Peyer's patch (tissue), 4 donors: ENCODE measurements at regions not wholly inside any gene's neighbourhood (a gene's known extent, or its start where the extent isn't known, plus 50 kb on each side); places are given as distances from the start of the nearest gene placed in this dataset.

Experiments used
- DNase-seq, 3 donors: peaks; one replicate each; pipeline ENCODE4 v3.0.0-alpha.2; 2017 to 2019
- H3K27ac ChIP-seq, 4 donors: fragments of 200-600 bp; sonication (generic); one replicate each; pipeline ENCODE4 v1.5.1; 2016 to 2019
- H3K27me3 ChIP-seq, 2 donors: fragments of 200-600 bp; sonication (generic); one replicate each; pipeline ENCODE4 v1.5.1; 2019
- H3K36me3 ChIP-seq, 3 donors: fragments of 200-600 bp; sonication (generic); one replicate each; pipeline ENCODE4 v1.5.1; 2016 to 2019
- H3K4me1 ChIP-seq, 4 donors: fragments of 200-600 bp; sonication (generic); one replicate each; pipeline ENCODE4 v1.5.1; 2016 to 2019
- H3K4me3 ChIP-seq, 4 donors: fragments of 200-600 bp; sonication (generic); 1 replicate in 3 of 4; 2 replicates in 1 of 4; pipeline ENCODE4 v1.5.1; 2016 to 2019; ENCODE audit warnings: mild to moderate bottlenecking in 1 of 4
- H3K9me3 ChIP-seq, 4 donors: fragments of 200-600 bp; sonication (generic); one replicate each; pipeline ENCODE4 v1.5.1; 2016 to 2019; ENCODE audit warnings: mild to moderate bottlenecking in 1 of 4
- CTCF ChIP-seq, 6 experiments: fragments of 450-650 bp in 4 of 6; fragments of 200-600 bp in 2 of 6; sonication (generic) in 1 of 6; IDR thresholded peaks; one replicate each; pipeline ENCODE4 v1.5.1; 2017 to 2019; ENCODE audit warnings: antibody characterized with exemption in 6 of 6, mild to moderate bottlenecking in 3 of 6, moderate library complexity in 1 of 6
- POLR2A ChIP-seq, 2 donors: fragments of 450-650 bp; IDR thresholded peaks; one replicate each; pipeline ENCODE4 v1.5.1; 2017; ENCODE audit warnings: antibody characterized with exemption in 2 of 2, mild to moderate bottlenecking in 2 of 2, moderate library complexity in 2 of 2

- Histone ChIP-seq H3K36me3 (no peaks in the 10 kb centered on the region), H3K4me1 (peaks cover 0 to 34% (median 2%) of the 10 kb centered on the region in 4 donors), H3K27ac (no peak overlapping the region), H3K27me3 (no peaks in the 10 kb centered on the region), H3K4me3 (no peak overlapping the region), H3K9me3 (no peaks in the 10 kb centered on the region)
- no peak for DNase-seq
- TF ChIP-seq CTCF (IDR thresholded peaks at IDR 0.05) = no peak
- TF ChIP-seq POLR2A (IDR thresholded peaks at IDR 0.05) = no peak
Measured at GRCh38 chr13:50524560-50524959, 318.9 kb downstream of the DLEU7 start.

GRCh38 chr13:50526661-50527071 lies 316.8 kb downstream of the DLEU7 start:
- Histone ChIP-seq H3K4me1 (peaks cover 0 to 31% (median 2%) of the 10 kb centered on the region in 4 donors), H3K9me3 (no peaks in the 10 kb centered on the region), H3K27ac (no peak overlapping the region), H3K4me3 (no peak overlapping the region), H3K36me3 (no peaks in the 10 kb centered on the region), H3K27me3 (no peaks in the 10 kb centered on the region)
- TF ChIP-seq POLR2A (IDR thresholded peaks at IDR 0.05) = no peak
- TF ChIP-seq CTCF (IDR thresholded peaks at IDR 0.05) = no peak
- no peak for DNase-seq

GRCh38 chr13:50527188-50527587 lies 316.3 kb downstream of the DLEU7 start:
- Histone ChIP-seq H3K4me1 (peaks cover 0 to 26% (median 2%) of the 10 kb centered on the region in 4 donors), H3K4me3 (no peak overlapping the region), H3K36me3 (no peaks in the 10 kb centered on the region), H3K27me3 (no peaks in the 10 kb centered on the region), H3K27ac (no peak overlapping the region), H3K9me3 (no peaks in the 10 kb centered on the region)
- no peak for TF ChIP-seq CTCF (IDR thresholded peaks at IDR 0.05)
- no peak for TF ChIP-seq POLR2A (IDR thresholded peaks at IDR 0.05)
- peak in 1 of 3 donors; percentile 44 for DNase-seq

- TF ChIP-seq POLR2A (IDR thresholded peaks at IDR 0.05) (no peak), CTCF (IDR thresholded peaks at IDR 0.05) (no peak)
- Histone ChIP-seq H3K4me3 (no peak overlapping the region), H3K36me3 (no peaks in the 10 kb centered on the region), H3K9me3 (no peaks in the 10 kb centered on the region), H3K27ac (no peak overlapping the region), H3K27me3 (no peaks in the 10 kb centered on the region), H3K4me1 (peaks cover 0 to 26% (median 2%) of the 10 kb centered on the region in 4 donors)
- DNase-seq = no peak
Measured at GRCh38 chr13:50527612-50528509, 315.6 kb downstream of the DLEU7 start.

- Histone ChIP-seq H3K36me3 (no peaks in the 10 kb centered on the region), H3K4me1 (peaks cover 0 to 26% (median 2%) of the 10 kb centered on the region in 4 donors), H3K27ac (peak overlapping the region in 3 of 4 donors; percentile 2 to 46 (median 7)), H3K4me3 (no peak overlapping the region), H3K27me3 (no peaks in the 10 kb centered on the region), H3K9me3 (no peaks in the 10 kb centered on the region)
- DNase-seq = peak; percentile 29 to 76 (median 75)
- TF ChIP-seq POLR2A (IDR thresholded peaks at IDR 0.05) (no peak), CTCF (IDR thresholded peaks at IDR 0.05) (no peak)
Measured at GRCh38 chr13:50529154-50529882, 314.2 kb downstream of the DLEU7 start.
